IPS DF 4.7 (cell line): ENCODE measurements at regions not wholly inside any gene's neighbourhood (a gene's known extent, or its start where the extent isn't known, plus 50 kb on each side); places are given as distances from the start of the nearest gene placed in this dataset.
"Not testable (repeated sequence)": the region's sequence is repeated elsewhere in the genome, so short reads cannot be mapped to it uniquely, and the experiment has no call there.

Experiments
- DNase-seq: peaks from one replicate; pipeline ENCODE4 v3.0.0-alpha.2; 2013; ENCODE audit warnings: low spot score; ENCODE audit errors: extremely low read depth

DNA sequence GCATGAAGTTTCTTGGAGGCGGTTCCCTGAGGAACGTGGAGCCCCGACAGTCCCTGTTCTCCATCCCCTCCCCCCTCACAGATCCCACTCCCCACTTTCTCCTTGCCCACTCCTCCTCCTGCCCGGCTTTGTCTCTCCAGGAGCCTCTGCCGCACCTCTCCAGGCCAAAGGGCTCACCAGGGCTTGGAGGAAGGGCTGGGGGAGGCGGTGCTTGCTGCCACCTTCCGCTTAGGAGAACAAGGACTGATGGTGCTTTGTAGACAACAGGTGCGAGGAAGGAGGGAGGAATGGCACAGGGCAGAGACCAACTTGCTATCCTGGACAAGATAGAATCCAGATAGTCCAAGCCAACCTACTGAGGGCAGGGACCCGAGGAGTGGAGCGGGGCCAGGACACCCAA is 103.5 kb upstream of the SMAD3 start:
- no peak for DNase-seq

DNA sequence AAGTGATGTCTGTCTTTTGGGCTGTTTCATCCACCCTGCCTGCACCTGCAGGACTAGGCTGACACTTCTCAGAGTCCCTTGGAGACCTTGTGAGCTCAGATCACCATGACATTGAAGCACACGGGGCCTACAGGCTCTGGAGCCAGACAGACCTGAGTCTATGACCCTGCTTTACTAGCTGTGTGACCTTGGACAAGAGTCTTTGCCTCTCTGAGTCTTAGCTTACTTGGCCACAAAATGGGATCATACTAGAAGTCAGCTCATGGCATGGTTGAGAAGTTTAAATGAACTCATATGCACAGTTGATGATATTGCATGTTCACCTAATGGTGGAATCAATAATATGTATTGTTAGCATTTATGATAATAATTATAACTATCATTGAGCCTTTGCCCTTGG is 102.9 kb upstream of the SMAD3 start:
- DNase-seq = no peak

DNA sequence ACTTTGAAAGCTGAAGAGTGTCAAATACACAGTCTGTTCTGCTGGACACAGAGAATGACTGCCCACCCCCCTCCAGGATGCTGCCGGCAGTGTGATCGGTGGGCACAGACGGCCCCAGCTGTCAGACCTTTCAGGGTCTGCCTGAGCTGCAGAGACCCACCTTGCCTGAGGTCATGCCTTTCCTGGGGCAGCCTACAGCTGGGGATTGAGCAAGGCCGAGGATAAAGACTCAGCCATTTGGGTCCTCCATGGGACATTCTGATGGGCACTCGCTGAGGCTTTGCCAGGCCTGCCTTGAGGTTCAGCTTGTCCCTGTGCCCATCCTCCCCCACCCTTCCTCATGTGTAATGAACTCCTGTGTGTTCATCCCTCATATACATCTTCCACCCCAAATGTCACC is 102.3 kb upstream of the SMAD3 start:
- DNase-seq = no peak

DNA sequence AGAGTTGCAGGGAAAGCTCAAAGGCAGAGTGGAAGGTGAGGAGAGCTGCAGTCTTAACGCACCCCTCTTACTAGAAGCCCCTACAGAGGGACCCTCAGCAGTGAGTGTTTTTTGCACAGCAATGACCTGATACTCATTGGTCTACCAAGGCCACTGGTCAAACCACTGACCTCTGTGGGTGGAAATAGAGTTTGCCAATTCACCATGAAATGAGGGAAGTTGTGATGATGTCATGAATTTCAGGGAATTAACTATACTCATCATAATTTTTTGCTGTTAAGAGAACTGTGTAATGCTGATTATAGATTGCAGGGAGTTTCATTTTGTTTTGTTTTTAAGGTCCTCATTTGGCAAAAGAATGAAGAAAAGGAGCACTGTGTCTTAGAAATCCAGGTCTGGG is 101.7 kb upstream of the SMAD3 start:
- no peak for DNase-seq

DNA sequence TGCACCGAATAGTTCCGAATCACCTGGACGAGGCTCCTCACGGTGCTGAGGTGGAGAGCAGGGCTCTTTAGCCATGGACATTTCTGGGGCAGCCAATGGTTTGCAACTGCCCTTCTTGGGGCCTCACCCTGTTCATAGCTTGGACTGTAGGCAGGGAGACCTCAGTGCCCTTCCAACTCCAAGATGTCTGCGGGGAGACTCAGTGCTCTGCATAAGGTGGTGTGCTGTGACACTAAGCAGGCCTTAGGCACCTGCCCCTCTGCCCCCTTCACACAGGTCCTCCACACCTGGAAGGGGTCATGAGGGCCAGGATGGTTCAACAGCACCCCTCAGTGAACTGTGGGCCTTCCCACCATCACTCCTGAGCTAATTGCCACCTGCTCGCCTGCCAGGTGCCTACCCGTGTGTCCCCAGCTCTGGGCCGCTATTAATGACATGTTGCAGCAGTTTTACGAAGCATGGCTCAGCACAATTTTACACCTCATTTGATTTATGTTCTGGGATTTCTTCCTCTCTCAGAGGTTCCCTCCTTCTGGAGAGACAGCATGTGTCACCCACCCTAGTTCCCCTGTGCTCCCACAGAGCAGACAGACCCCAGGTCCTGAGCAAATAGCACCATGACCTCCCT is 101.2 kb upstream of the SMAD3 start:
- no peak for DNase-seq

DNA sequence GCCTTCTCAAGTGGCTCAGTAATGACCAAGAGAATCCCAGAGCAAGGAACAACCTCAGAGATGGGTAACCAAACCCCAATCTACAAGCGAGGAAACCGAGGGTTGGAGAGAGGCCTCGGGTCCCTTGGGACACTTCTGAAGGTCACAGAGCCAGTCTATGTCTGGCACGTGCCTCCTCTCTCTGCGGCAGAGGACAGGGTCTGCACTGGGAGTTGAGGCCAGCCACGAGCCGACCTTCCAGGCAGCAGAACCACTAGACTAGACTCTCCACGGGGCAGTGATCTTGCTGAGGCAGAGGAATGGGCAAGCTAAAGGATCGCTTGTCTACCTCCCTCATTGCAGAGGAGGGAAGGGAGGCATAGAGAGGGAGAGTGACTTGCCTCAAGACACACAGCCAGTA is 100.6 kb upstream of the SMAD3 start:
- DNase-seq = no peak

DNA sequence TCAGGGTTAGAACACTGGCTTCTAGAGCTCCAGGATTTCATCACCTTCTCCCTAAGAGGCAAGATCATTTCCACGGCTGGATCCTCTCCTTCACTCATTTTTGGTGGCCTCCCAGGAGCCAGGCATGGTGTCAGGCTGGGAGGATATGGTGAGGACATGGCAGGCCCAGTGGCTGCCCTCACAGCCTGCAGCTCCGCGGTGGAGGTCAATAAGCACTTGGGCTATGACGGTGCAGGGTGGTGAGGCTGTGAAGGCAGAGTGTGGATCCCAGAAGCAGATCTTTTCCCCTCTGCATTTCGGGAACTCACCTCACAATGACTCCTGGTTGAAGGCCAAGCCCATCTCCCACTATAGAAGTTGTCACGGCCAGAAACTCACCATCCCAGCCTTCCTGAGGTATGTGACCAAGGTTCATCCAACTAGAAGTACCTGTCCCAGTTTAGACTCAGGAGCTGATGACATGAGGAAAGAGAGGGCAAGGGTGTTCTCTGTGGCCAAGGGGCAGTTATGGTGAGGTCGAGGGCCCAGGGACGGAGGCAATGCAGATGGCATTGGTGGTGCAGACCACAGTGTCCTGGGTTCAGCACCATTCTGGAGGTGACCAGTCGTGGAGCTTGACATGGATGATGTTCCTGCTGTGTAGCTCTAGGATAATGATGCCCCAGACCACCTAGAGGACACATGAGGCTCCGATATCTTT is 100.1 kb upstream of the SMAD3 start:
- DNase-seq = no peak

DNA sequence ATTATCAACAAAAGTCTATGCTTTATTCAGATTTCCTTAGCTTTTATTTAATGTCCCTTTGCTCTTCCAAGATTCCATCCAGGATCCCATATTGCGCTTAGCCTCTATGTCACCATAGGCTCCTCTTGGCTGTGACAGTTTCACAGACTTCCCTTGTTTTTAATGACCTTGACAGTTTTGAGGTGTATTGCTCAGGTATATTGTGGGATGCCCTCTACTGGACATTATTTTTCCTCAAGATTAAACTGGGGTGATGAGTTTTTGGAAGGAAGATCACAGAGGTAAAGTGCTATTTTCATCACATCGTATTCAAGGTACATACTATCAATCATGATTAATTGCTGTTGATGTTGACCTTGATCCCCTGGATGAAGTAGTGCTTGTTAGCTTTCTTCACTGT is 99.1 kb upstream of the SMAD3 start:
- no peak for DNase-seq

DNA sequence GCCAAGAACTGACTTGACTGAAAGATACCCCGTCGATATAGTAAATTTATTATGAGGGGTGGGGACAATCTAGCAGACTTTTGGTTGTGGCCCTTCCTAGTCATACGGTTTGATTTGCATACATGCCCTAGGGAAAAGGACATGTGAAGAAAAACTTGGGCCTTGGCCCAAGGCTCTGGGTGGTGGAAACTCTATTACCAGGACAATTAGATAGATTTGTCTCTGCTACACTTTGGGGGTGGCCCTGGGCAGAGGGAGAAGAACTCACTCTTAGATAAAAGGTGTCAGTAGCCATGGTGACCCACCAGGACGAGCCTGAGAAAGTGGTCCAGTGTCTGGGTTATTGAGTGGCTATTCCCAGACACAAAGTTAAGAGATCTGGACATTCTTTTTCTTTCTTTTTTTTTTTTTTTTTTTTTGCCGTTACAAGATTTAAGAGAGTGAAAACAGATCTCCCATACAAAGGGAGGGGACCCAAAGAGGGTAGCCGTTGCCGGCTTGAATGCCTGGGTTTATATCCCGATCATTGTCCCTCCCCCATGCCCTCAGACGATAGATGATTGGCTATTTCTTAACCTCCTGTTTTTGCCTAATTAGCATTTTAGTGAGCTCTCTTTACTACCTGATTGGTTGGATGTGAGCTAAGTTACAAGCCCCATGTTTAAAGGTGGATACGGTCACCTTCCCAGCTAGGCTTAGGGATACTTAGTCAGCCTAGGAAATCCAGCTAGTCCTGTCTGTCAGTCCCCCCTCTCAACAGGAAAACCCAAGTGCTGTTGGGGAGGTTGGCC is 96.4 kb upstream of the SMAD3 start:
- no peak for DNase-seq

DNA sequence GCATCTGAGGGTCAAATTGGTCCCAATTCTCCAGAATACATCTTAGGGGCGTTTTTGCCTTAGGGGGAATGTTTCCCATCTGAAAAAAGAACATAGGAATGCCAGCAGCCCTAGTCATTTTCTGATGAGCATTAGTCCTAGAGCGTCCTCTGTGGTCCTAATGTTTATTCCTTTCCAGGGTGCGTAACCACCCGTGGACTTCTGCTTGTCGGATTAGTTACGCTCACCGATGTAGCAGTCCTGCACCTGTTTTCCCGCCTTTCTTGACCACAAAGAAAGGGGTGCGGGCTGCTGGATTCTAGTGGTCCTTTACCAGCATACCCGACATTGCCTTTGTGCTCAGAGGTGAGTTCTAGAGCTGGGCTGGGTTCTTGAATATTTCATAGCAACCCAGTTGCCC is 91.3 kb upstream of the SMAD3 start:
- not testable (repeated sequence) for DNase-seq

DNA sequence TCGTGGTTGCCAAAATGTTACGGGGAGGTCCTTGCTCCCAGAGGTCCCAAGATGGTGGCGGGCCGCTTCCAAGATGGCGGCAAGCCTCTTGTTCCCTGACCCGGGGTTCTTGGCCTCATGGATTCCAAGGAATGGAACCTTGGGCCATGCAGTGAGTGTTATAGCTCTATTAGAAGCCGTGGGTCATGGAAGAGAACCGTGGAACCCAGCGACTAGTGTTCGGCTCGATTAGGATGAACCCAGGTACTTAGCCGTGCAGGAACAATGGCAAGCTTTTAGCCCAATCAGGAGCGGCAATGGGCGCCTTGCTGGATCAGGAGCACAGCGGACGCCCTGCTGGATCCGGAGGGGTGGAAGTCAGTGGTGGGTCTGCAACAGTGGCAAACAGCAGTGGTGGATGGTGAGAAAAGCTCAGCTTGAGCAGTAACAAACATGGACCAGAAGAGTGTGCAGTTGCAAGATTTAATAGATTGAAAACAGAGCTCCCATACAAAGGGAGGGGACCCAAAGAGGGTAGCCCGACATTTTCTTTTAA is 89.2 kb upstream of the SMAD3 start:
- DNase-seq = not testable (repeated sequence)

DNA sequence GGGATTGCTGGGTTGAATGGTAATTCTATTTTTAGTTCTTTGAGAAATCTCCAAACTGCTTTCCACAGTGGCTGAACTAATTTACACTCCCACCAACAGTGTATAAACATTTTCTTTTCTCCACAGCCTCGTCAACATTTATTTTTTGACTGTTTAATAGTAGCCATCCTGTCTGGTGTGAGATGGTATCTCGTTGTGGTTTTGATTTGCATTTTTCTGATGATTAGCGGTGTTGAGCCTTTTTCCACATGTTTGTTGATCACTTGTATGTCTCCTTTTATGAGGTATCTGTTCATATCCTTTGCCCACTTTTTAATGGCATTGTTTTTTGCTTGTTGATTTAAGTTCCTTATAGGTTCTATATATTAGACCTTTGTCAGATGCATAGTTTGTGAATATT is 85.1 kb upstream of the SMAD3 start:
- DNase-seq = not testable (repeated sequence)

DNA sequence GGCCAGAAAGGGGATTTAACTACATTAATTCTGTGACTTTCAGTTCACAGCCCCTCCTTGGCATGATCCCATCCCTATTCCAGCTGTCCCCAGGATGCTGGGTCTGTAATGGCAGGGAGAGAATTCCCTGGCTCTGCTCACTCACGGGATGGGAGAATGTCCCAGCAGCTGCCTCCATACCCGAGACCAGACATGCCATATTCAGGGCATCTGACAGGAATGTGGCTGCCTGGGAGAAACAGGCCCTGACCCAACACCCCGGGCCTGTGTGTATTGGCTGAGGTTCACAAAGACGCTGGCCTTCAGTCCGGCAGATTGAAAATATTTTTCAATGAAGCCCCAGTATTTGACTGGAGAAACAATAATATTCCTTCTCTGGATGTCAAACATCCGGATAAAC is 83.6 kb upstream of the SMAD3 start:
- no peak for DNase-seq

DNA sequence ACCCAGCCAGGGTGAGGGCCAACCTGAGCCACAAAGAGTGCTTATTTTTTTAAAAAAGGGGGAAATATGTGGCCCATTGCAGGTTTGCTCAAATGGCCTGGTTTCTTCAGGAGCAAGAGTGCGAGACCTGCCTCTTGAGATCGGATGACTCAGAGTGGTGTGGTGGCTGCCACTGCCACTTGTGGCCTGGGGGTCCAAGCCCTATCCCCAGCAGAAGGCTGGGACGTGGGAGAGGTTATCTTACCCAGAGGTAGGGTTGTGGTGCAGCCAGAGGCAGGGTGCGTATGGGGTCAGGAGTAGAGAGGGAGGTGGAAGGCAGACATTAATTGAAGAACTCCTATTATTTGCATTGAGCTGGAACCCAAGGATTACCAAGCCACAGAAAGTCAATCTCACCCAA is 83.2 kb upstream of the SMAD3 start:
- no peak for DNase-seq

DNA sequence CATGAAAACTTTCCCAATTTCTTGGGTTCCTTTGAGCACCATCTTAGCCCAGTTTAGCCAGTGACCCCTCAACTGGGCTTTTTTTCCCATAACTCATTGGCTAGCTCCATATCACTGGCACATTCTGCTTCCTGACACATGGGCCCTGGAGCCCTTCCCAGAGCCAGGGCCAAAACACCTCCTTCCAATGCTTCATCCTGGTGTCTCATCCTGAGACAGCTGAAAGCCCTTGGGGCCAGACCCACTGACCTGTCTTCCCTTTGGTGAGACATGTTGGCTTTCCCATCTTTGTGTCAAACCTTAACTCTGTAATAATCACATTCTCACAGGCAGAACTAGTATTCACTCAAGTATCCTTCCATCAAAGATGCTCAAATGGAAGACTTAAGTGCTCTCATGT is 82.6 kb upstream of the SMAD3 start:
- DNase-seq = no peak

DNA sequence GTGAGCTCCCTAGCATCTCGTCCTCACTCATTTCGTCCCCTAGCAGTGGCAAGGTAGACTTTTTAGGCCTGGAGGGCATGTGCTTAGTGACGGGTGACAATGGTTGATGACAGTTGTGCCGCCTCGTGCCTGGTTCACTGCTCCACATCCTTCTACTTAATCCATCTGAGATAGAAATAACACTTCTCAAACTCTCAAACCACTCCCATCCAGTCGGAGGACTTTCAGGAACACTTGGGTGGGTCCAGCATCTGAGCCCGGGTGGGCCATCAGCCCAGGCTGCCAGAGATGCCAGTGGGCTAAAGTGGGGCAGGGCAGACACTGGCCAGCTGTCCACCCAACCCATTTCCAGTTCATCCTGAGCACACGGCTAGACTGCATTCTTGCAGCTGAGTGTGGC is 79.7 kb upstream of the SMAD3 start:
- DNase-seq = no peak

DNA sequence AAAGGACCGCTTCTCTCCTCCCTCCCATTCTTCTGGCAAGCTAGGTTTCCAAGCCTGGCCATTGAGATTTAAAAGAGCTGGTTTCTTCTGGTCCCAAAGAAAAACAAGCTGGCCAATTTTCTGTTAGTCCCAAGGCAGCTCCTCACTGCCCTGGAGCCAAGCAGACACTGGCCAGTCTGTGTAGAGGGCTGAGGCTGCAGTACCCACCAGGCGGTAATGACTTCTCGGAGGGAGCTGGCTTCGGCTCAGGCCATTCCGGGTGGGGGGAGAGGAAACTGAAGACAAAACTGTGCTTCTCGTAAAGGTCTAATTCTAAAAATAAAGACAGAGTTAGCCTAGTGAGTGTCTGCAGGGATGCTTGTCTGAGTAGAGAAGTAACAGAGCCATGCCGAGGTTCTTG is 78.5 kb upstream of the SMAD3 start:
- DNase-seq = no peak

DNA sequence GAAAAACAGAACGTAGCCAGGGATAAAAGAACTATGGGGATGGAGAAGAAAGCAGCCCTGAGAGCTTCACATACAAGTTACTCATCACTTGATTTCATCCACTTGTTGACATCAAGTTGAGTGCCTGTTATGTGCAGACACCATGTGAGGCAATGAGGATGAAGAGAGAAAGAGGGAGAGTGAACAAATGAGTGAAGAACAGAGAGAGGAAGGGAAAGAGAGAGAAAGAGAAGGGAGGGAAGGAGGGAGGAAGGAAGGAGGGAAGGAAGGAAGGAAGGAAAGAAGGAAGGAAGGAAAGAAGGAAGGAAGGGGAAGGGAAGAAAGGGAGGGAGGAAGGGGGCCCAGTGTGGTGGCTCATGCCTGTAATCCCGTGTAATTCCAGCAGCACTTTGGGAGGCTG is 72.3 kb upstream of the SMAD3 start:
- no peak for DNase-seq

DNA sequence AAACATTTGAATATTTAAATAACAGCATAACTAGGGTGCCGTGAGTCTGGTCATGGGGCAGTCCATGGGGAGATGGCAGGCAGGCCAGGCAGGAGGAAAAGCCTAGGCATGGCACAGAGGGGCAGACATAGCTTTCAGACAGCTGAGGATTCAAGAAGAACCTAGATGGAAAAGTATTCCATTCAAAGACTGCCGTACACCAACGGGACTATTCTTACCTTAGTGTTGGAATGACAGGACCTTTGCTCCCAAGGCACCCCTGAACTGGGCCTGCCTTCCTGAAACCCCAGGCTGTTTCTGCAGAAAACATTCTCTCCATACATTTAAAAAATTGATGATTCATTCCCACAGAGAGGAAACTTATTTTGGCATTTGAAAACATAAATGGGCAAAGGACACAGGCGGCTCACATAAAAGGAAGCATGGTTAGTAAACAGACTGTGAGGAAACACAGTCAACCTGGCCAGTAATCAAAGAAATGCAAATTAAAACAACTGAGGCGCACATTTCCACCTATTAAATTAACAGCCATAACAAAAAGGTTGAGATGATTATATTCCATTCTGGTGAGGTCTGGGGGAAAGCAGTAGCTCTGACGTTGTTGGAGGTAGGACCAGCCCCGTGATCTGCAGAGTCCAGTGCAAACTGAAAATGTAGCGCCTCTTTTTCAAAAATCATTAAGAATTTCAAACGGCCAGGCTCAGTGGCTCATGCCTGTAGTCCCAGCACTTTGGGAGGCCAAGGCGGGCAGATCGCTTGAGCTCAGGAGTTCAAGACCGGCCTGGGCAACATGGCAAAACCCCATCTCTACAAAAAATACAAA is 71.3 kb upstream of the SMAD3 start:
- DNase-seq = no peak

DNA sequence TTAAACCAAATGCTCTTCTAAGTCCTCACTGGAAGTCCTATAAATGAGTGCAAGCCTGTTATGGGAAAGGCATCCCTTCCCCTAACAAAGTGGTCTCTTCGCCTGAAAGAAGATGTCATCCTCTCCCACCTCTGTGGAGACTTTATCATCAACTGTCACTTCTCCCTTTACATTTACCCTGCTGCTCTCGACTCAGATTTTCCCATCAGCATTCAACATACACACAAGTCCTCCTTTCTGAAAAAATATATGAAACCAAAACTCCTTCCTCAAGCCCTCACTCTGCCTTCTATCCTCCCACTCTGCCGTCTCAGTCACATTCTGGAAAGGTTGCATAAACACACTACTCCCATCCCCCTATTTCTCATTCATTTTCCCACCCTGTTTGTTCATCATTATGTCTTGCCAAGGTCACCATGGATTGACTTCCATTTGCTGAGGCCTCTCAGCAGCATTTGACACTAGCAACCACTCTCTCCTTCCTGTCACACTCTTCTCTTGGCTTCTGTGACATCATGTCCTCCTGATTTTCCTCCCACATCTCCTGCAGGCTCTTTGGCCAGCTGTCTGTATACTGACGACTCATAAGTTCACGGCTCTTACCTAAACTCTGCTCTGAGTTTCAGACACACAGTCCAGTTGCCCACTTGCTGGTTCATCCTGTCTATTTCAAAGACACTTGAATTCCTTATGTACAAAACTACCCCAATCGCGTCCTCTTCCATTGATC is 70.3 kb upstream of the SMAD3 start:
- DNase-seq = no peak

DNA sequence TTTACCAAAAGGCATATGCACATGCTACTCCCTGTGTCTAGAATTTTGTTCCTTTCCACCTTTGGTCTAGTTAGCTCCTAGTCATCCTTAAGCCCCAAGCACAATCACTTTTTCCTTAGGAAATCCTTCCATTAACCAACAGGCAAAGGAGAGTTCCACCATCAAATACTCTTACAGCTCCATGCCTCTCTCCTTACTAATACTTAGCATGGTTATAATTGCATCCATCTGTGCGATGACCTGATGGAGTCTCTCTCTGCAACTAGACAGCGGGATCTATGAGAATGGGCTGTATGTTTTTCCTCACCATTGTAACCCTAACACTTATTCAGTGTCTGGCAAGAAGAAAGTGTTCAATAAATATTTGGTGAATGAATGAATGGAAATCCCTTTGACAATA is 69.3 kb upstream of the SMAD3 start:
- no peak for DNase-seq
